ENCODE measurements at regions not wholly inside any gene's neighbourhood (a gene's known extent, or its start where the extent isn't known, plus 50 kb on each side); places are given as distances from the start of the nearest gene placed in this dataset.
"Not testable (repeated sequence)": the region's sequence is repeated elsewhere in the genome, so short reads cannot be mapped to it uniquely, and the experiment has no call there.

- DNase-seq (ENCODE audit: low read depth) = peak; percentile 90
Observed at GRCh38 chr7:149714081-149714909, 59.1 kb downstream of the ZNF467 start.

GRCh38 chr7:149713731-149714068 is 59.7 kb downstream of the ZNF467 start:
- DNase-seq (ENCODE audit: low read depth) = no peak

- no peak for DNase-seq (ENCODE audit: low read depth)
Observed at GRCh38 chr7:149713061-149713730, 60.2 kb downstream of the ZNF467 start.

- no peak for DNase-seq (ENCODE audit: low read depth)
Observed at GRCh38 chr7:149708026-149708425, 65.4 kb downstream of the ZNF467 start.

- no peak for DNase-seq (ENCODE audit: low read depth)
Observed at GRCh38 chr7:149707448-149707886, 65.9 kb downstream of the ZNF467 start.

GRCh38 chr7:149706398-149706797 is 67.0 kb downstream of the ZNF467 start:
- DNase-seq (ENCODE audit: low read depth) = no peak

GRCh38 chr7:149704507-149704906 is 68.9 kb downstream of the ZNF467 start:
- no peak for DNase-seq (ENCODE audit: low read depth)

GRCh38 chr7:149703044-149703650 is 70.2 kb downstream of the ZNF467 start:
- DNase-seq (ENCODE audit: low read depth) = no peak

GRCh38 chr7:149701495-149702240 is 71.7 kb downstream of the ZNF467 start:
- no peak for DNase-seq (ENCODE audit: low read depth)

GRCh38 chr7:149697767-149698166 is 75.6 kb downstream of the ZNF467 start:
- not testable (repeated sequence) for DNase-seq (ENCODE audit: low read depth)

- DNase-seq (ENCODE audit: low read depth) = no peak
Observed at GRCh38 chr7:149696280-149696679, 77.1 kb downstream of the ZNF467 start.

- DNase-seq (ENCODE audit: low read depth) = no peak
Observed at GRCh38 chr7:149692557-149692982, 80.8 kb downstream of the ZNF467 start.

GRCh38 chr7:149692056-149692455 is 81.3 kb downstream of the ZNF467 start:
- no peak for DNase-seq (ENCODE audit: low read depth)

GRCh38 chr7:149690688-149691446 is 82.5 kb downstream of the ZNF467 start:
- peak; percentile 84 for DNase-seq (ENCODE audit: low read depth)

GRCh38 chr7:149689291-149689721 is 84.1 kb downstream of the ZNF467 start:
- no peak for DNase-seq (ENCODE audit: low read depth)

GRCh38 chr7:149688836-149689235 is 84.6 kb downstream of the ZNF467 start:
- no peak for DNase-seq (ENCODE audit: low read depth)

GRCh38 chr7:149687820-149688219 is 85.6 kb downstream of the ZNF467 start:
- peak; percentile 30 for DNase-seq (ENCODE audit: low read depth)

- no peak for DNase-seq (ENCODE audit: low read depth)
Observed at GRCh38 chr7:149686449-149686848, 86.9 kb downstream of the ZNF467 start.

- peak; percentile 36 for DNase-seq (ENCODE audit: low read depth)
Observed at GRCh38 chr7:149686011-149686410, 87.4 kb downstream of the ZNF467 start.

GRCh38 chr7:149685455-149685854 is 87.9 kb downstream of the ZNF467 start:
- DNase-seq (ENCODE audit: low read depth) = no peak

- no peak for DNase-seq (ENCODE audit: low read depth)
Observed at GRCh38 chr7:149683898-149684297, 89.5 kb downstream of the ZNF467 start.
